NCI-H2029 treated with DMSO at 0.1 percent for 48 hours (cell line): ENCODE measurements at regions not wholly inside any gene's neighbourhood (a gene's known extent, or its start where the extent isn't known, plus 50 kb on each side); places are given as distances from the start of the nearest gene placed in this dataset.
"Not testable (repeated sequence)": the region's sequence is repeated elsewhere in the genome, so short reads cannot be mapped to it uniquely, and the experiment has no call there.

ENCODE experiments used
- DNase-seq: peaks from one replicate; lab custom pipeline; 2025; lab: John Stamatoyannopoulos, UW

DNA sequence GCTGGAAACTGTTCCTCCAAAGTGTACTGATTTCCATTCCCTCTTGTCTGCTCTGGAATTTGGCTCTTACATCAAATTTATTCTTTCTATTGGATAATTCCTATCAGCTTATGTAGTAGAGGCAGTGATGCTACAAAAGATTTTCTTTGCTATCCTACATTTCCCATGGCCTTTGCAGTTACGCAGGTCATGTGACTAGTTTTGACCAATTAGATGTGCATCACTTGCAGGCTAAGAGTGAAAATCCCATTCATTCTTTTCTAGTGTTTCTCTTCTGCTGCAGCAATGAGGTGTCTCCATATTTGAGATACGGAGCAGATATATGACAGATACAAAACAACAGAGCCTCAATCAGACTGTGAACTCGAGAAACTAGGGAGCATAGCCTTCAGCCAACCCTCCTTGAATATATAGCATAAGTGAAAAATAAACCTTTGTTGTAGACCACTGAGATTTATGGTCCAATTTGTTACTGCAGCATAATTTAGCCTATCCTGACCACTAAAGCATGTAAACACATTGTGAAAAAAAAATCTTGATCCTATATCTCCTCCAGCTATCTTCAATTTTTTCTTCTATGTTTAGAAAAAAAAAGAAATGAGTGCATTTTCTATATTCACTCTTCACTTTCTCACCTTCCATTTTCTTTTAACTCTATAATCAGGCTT lies 102.0 kb downstream of the HNMT start:
- no peak for DNase-seq

DNA sequence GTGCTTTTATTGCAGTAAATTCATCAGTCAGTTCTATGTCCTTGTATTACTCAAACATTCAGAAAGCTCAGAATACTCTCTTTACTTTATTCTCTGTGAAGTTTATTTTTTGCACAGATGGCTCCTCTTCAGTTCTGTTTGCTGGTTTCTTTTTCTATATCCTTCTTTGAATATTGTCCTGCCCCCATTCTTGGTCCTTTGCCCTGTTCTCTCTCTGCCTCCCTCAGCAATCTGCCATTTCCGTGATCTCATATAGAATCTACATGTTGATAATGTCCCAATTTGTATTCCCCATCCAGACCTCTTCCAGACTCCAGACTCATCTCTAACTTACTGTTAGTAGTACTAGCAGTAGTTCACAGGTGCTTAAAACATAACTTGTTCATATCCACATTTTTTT lies 102.6 kb downstream of the HNMT start:
- DNase-seq: no peak

- DNase-seq: not testable (repeated sequence)
Observed at GRCh38 chr2:138068669-138069068, 104.4 kb downstream of the HNMT start.

GRCh38 chr2:138071042-138071719 lies 106.9 kb downstream of the HNMT start:
- peak; percentile 72 for DNase-seq

GRCh38 chr2:138071720-138072719 lies 107.7 kb downstream of the HNMT start:
- DNase-seq: peak; percentile 95

DNA sequence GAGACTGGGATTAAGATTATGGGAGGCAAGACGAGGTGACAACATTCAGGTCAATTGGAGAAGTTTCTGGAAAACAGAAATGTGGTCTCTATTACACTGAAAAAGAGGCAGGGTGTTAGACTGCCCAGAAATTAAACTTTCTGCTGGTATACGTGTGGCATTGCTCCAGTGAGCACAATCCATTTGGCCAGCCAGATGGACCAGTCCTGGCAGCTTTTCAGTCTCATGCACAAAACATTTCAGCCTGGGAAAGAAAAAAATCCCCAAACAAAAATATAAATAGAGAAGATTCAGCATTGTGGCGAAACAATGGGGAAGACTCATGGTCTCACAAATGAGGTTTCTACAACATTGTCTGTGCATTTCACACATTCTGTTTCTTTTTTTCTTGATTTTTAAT lies 113.9 kb downstream of the HNMT start:
- no peak for DNase-seq

GRCh38 chr2:138079976-138080375 lies 115.7 kb downstream of the HNMT start:
- no peak for DNase-seq

GRCh38 chr2:138081225-138082073 lies 117.2 kb downstream of the HNMT start:
- no peak for DNase-seq

GRCh38 chr2:138084206-138084605 lies 119.9 kb downstream of the HNMT start:
- no peak for DNase-seq

DNA sequence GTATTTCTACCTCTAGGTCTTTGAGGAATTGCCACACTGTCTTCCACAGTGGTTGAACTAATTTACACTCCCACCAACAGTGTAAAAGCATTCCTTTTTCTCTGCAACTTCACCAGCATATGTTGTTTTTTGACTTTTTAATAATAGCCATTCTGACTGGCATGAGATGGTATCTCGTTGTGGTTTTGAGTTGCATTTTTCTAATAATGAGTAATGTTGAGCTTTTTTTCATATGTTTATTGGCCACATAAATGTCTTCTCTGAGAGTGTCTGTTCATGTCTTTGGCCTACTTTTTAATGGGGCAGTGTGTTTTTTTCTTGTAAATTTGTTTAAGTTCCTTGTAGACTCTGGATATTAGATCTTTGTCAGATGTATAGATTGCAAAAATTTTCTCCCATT lies 121.2 kb downstream of the HNMT start:
- DNase-seq: not testable (repeated sequence)

DNA sequence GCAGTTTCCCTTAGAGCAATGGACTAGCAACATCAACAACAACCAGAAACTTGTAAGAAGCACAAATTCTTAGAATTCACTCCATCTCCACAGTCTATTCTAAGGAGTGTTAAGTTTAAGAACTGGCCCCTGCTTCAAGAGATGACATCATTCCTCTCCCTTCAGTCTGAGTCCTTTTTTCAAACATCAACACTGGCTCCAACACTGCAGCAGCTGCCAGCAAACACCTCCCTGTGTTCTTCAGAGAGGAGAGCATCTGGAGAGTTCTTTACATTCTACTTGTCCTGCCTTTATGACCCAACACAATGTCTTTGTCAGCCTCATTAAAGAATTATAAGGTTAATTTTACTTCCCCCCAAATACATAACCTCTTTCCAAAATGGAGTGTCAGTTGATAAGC lies 122.3 kb downstream of the HNMT start:
- peak; percentile 28 for DNase-seq

DNA sequence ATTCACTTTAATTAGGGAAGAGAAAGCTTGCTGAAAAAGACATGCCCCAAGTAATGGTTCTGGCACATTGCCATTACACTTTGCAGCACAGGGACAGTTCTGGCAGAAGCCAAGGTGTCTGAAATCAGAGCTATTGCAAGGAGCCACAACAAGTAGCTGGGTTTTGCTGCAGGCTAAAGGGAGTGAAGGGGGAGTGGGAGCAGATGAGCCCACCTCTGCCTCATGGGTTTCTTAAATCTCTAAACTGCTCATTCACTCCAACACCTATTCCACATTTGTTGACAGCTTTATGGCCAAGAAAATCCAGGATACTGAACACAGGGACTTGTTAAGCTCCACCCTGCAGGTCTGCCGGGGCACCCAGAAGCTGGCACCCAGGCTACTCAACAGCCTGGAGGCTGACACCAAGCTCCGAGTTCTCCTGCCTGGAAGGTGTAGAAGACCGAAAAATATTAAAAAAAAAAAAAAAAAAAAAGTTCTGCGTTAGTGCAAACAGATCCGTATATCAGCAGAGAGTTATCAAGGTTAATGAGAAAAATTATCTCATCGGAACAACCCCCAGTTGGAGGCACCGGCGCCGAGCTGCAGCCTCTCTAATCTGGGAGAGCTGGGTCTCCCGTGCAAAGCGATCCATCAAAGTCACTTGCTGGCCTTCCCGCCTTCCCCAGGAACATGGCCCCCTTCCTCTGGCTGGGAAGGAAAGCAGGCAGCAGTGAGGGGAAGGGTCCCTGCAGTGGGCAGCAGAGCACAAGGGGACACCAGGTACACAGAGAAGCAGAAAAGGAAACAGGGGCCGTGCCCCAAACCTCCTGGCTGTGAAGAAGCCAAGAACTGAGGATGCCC lies 123.7 kb downstream of the HNMT start:
- peak; percentile 25 for DNase-seq

GRCh38 chr2:138090330-138090729 lies 126.1 kb downstream of the HNMT start:
- peak; percentile 55 for DNase-seq

DNA sequence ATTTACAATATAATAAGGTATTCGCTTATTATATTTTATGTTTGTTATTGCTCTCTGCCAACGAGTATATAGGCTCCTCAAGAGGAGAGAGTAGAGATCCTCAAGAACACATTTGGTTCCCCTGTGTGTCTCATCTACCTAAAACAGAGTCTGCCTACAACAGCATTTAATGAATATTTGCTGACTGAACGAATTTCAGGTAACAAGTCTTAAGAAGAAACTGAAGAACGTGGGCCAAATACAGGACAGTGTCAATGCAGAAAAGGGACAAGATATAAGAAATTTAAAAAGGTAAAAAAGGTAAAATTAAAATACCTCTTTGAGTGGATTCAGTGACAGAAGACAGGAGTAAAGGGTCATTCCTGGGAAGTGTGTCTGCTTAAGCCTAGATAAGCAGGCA lies 129.2 kb downstream of the HNMT start:
- no peak for DNase-seq

- DNase-seq: no peak
Observed at GRCh38 chr2:138094031-138094430, 129.8 kb downstream of the HNMT start.

GRCh38 chr2:138095336-138095735 lies 131.1 kb downstream of the HNMT start:
- no peak for DNase-seq

DNA sequence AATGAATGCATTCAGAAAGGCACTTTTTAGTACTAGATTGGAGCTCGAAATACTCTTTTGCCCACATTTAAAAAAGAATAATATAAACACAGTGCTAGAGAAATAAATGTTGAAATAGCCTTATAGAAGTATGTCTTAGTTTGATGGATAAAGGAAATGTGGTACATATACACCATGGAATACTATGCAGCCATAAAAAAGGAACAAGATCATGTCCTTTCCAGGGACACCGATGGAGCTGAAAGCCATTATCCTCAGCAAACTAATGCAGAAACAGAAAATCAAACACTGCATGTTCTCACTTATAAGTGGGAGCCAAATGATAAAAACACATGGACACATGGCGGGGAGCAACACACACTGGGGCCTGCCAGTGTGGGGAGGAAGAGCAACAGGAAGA lies 135.0 kb downstream of the HNMT start:
- not testable (repeated sequence) for DNase-seq

- DNase-seq: no peak
Observed at GRCh38 chr2:138101718-138102117, 137.4 kb downstream of the HNMT start.

GRCh38 chr2:138102664-138103063 lies 138.4 kb downstream of the HNMT start:
- no peak for DNase-seq

DNA sequence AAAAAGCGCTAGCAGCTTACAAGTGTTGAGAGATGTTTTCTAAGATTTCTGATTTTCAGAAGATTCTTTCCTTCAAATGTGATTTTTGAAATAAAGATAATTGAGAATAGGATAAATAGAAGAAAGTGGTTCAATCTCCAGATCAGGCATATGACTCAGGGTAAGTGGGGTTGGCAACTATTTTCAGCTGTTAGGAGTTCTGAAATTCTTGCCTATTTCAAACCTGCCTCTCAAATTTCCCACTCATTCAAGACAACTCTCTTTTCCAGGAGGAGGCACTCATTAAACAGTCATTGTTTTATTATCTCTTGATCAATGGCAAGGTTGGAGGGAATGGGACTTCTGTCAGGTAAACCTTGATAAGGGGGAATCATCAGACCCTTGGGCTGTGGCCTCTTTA lies 138.9 kb downstream of the HNMT start:
- no peak for DNase-seq

DNA sequence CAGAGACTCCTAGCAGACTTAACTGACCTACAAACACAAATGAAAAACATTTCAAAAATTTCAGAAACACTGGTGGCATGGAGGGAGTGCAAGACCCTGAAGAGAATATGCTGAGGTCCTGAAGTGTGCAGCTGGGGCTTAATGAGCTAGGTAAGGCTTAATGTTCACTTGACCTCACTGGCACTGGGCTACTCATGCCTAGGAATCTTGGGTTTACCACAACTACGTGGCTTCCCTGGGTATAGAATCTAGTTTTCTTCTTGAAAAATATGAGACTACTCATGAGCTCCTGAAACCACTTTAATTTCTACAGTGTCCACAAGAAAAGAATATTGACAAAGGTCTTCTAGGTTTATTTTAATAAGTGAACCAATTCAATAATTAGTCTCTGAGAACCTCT lies 139.8 kb downstream of the HNMT start:
- no peak for DNase-seq
